Mucosa of descending colon (tissue), 3 donors: ENCODE measurements at regions not wholly inside any gene's neighbourhood (a gene's known extent, or its start where the extent isn't known, plus 50 kb on each side); places are given as distances from the start of the nearest gene placed in this dataset.

Source experiments
- ATAC-seq: fragments of 200-7000 bp; cut with Tn5 transposase; one replicate; pipeline ENCODE4 v1.9.1; 2020; ENCODE audit warnings: mild to moderate bottlenecking, moderate library complexity
- DNase-seq, 3 donors: peaks; one replicate each; pipeline ENCODE4 v3.0.0-alpha.2; 2020
- H3K36me3 ChIP-seq: fragments of 200-600 bp; one replicate; pipeline ENCODE4 v1.8.0; 2021; ENCODE audit warnings: low read depth, mild to moderate bottlenecking
- H3K4me1 ChIP-seq: fragments of 200-600 bp; one replicate; pipeline ENCODE4 v1.8.0; 2021; ENCODE audit warnings: low read depth, mild to moderate bottlenecking
- H3K4me3 ChIP-seq: fragments of 200-600 bp; one replicate; pipeline ENCODE4 v1.8.0; 2021; ENCODE audit warnings: mild to moderate bottlenecking
- H3K9me3 ChIP-seq: fragments of 200-600 bp; one replicate; pipeline ENCODE4 v1.8.0; 2021; ENCODE audit warnings: mild to moderate bottlenecking
- intact Hi-C, 2 donors: fragments of 100-400 bp; cut with DNase I in 1 of 2; cut with micrococcal nuclease in 1 of 2; formaldehyde crosslinking; loops; one replicate each; pipeline versions ENCODE4 v1.11.0 to v1.11.1; 2022; cut with DNase I, micrococcal nuclease
- TF ChIP-seq, protein P1 (sequence below): fragments of 200-600 bp; IDR thresholded peaks from one replicate; pipeline ENCODE4 v1.8.0; 2022; ENCODE audit warnings: antibody characterized with exemption, mild to moderate bottlenecking
- donor health status: DM: no; HTN: no; CAD: no; lungs with moderate emphysema.
- donor health status: DM: no; HTN: no; CAD: no.
- donor health status: DM: no; HTN: yes; CAD: no.

DNA sequence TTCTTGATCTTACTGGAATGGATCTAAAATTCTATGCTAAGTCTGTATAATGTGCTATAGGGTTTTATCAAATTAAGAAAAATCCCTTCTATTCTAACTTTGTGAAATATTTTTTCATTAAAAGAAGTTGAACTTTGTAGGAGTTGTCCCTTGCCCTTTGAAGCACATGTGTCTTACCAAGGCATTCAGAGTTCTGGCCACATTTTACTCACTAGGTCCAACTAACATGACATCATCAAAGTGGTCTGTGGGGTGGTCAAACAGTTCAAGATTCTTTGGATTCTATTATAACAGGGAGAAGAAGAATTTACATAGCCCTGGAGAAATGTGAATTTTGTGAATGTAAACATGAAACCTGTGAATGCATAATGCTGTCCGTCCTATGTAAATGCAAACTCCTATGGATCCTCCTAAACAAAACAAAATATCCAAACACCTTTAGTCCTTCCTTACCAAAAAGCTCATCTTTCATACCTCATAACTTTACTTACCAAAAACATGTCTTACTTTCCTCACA is 88.7 kb downstream of the EBNA1BP2 start:
- intact Hi-C loops, result no loop called here
- no peak for ATAC-seq
- DNase-seq, result no peak
- H3K9me3 ChIP-seq, result no peaks in the 10 kb centered on the region
- TF ChIP-seq, protein P1, sequence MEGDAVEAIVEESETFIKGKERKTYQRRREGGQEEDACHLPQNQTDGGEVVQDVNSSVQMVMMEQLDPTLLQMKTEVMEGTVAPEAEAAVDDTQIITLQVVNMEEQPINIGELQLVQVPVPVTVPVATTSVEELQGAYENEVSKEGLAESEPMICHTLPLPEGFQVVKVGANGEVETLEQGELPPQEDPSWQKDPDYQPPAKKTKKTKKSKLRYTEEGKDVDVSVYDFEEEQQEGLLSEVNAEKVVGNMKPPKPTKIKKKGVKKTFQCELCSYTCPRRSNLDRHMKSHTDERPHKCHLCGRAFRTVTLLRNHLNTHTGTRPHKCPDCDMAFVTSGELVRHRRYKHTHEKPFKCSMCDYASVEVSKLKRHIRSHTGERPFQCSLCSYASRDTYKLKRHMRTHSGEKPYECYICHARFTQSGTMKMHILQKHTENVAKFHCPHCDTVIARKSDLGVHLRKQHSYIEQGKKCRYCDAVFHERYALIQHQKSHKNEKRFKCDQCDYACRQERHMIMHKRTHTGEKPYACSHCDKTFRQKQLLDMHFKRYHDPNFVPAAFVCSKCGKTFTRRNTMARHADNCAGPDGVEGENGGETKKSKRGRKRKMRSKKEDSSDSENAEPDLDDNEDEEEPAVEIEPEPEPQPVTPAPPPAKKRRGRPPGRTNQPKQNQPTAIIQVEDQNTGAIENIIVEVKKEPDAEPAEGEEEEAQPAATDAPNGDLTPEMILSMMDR, result no peak
- no peaks in the 10 kb centered on the region for H3K4me1 ChIP-seq
- H3K4me3 ChIP-seq, result no peak overlapping the region
- no peaks in the 10 kb centered on the region for H3K36me3 ChIP-seq

DNA sequence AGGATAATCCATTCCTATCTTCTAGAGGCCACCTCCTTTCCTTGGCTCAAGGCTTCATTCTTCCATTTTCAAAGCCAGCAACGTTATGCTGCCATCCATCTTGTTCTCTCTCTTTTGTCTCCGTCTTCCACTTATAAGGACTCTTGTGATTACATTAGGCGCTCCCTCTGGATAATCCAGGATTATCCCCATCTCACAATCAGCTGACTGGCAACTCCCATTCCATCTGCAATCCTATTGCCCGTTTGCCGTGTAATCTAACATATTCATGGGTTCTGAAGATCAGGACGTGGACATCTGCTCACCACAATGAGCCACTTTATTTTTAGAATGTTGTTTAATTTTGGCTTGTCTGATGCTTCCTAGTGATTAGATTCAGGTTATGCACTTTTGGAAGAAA is 89.3 kb downstream of the EBNA1BP2 start:
- TF ChIP-seq, protein P1, result no peak
- no peak for ATAC-seq
- no peaks in the 10 kb centered on the region for H3K4me1 ChIP-seq
- intact Hi-C loops, result no loop called here
- DNase-seq, result no peak
- H3K4me3 ChIP-seq, result no peak overlapping the region
- no peaks in the 10 kb centered on the region for H3K9me3 ChIP-seq
- no peaks in the 10 kb centered on the region for H3K36me3 ChIP-seq

DNA sequence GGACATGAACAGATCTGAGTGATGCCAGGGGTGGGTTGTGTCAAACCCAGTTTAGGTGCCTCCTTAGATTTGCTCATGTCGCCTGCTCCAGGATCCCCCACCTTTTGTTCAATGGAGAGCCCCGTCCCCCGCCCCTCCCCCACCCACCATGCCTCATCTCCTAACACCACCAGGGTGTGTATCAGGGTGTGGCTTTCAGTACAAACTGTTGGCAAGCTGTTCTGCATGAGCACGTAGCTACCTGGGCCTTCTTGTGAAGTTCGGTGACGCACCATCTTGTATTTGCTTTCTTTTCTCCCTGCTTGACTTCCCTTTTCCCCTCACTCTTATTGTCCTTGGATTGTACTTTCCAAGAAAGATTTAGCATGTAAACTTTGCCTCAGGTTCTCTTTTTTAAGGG is 94.8 kb downstream of the EBNA1BP2 start:
- intact Hi-C loops, result loop anchor here in 1 of 2 donors (10.0 kb wide), 1 partner anchor 302 kb away; no protein-coding TSS in a partner anchor
- TF ChIP-seq, protein P1, result no peak

DNA sequence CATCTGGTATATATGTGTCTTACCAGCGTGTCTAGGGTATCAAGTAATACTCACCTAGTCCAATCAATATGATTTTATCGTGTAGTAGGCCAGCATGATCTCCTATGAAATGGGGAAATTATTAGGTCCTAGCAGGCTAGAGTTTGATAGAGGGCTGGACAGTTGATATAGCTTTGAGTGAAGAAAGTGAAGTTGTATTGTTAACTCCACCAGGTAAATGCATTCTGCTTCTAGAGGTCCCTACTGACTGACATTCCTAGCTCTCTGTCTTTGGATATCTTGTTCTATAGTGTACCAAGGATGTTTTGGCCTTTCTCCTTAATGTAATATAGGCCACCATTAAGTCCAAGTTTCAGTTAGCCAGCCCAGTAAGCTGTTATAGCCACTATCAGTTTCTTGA is 97.4 kb downstream of the EBNA1BP2 start:
- ATAC-seq, result no peak
- no peak overlapping the region for H3K4me3 ChIP-seq
- H3K4me1 ChIP-seq, result no peaks in the 10 kb centered on the region
- no peaks in the 10 kb centered on the region for H3K36me3 ChIP-seq
- TF ChIP-seq, protein P1, result no peak
- intact Hi-C loops, result loop anchor here (2.0 to 10.0 kb wide), 2 partner anchors 162 to 300 kb away; no protein-coding TSS in a partner anchor
- no peak for DNase-seq
- no peaks in the 10 kb centered on the region for H3K9me3 ChIP-seq

More for the DNA sequence above, 94.8 kb downstream of the EBNA1BP2 start:
- DNase-seq (no peak), ATAC-seq (peak; percentile 51)
- Histone ChIP-seq H3K36me3 (no peaks in the 10 kb centered on the region), H3K4me1 (no peaks in the 10 kb centered on the region), H3K9me3 (no peaks in the 10 kb centered on the region), H3K4me3 (no peak overlapping the region)

DNA sequence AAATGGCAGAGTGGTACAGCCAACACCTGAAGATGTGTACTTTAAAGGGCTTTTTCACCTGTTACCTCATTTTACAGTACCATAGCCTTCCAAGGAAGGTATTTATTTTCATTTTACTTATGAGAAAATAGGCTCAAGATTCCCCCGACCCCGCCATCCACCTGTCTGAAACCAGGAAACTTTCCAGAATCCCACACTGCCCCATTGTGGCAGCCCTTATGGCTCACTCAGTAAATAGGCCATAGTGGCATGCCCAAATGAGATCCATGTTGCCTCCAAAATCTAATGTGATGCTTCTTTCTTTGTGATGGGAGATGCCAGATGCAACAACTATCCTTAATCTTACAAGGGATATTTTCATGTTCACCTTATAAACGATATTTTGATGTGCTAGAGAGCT is 97.8 kb downstream of the EBNA1BP2 start:
- Histone ChIP-seq H3K4me1 (no peaks in the 10 kb centered on the region), H3K4me3 (no peak overlapping the region), H3K9me3 (no peaks in the 10 kb centered on the region), H3K36me3 (no peaks in the 10 kb centered on the region)
- no peak for DNase-seq
- TF ChIP-seq, protein P1, result no peak
- intact Hi-C loops, result loop anchor here (2.0 to 10.0 kb wide), 2 partner anchors 161 to 299 kb away; no protein-coding TSS in a partner anchor
- peak; percentile 34 for ATAC-seq
